Glutamatergic neuron (in vitro differentiated cells): ENCODE measurements at regions not wholly inside any gene's neighbourhood (a gene's known extent, or its start where the extent isn't known, plus 50 kb on each side); places are given as distances from the start of the nearest gene placed in this dataset.

ENCODE experiments used
- DNase-seq: peaks from one replicate; pipeline ENCODE4 v3.0.0; 2022
- H3K27ac Mint-ChIP-seq: one replicate; pipeline ENCODE4 v1.8.0; 2020; ENCODE audit warnings: mild to moderate bottlenecking, mixed read lengths, inconsistent platforms; ENCODE audit not compliant: unreplicated experiment
- H3K27me3 Mint-ChIP-seq: one replicate; pipeline ENCODE4 v1.8.0; 2020; ENCODE audit warnings: mild to moderate bottlenecking, moderate library complexity, mixed read lengths, inconsistent platforms; ENCODE audit not compliant: unreplicated experiment
- H3K36me3 Mint-ChIP-seq: one replicate; pipeline ENCODE4 v1.8.0; 2020; ENCODE audit warnings: mild to moderate bottlenecking, mixed read lengths, inconsistent platforms; ENCODE audit not compliant: unreplicated experiment
- H3K4me1 Mint-ChIP-seq: one replicate; pipeline ENCODE4 v1.8.0; 2020; ENCODE audit warnings: mild to moderate bottlenecking, low read depth, mixed read lengths, inconsistent platforms; ENCODE audit not compliant: unreplicated experiment
- H3K4me3 Mint-ChIP-seq: one replicate; pipeline ENCODE4 v1.8.0; 2020; ENCODE audit warnings: mild to moderate bottlenecking, mixed read lengths, inconsistent platforms; ENCODE audit not compliant: unreplicated experiment
- H3K9me3 Mint-ChIP-seq: one replicate; pipeline ENCODE4 v1.8.0; 2020; ENCODE audit warnings: mild to moderate bottlenecking, moderate library complexity, mixed read lengths, inconsistent platforms; ENCODE audit not compliant: unreplicated experiment
- TF ChIP-seq, protein P1 (sequence below): fragments of 200-600 bp; sonication (generic); IDR thresholded peaks from one replicate; pipeline ENCODE4 v1.5.0; 2021; ENCODE audit not compliant: partially characterized antibody, unreplicated experiment

- Mint-ChIP-seq H3K4me3 (no peak overlapping the region), H3K36me3 (no peaks in the 10 kb centered on the region), H3K4me1 (peaks cover 8% of the 10 kb centered on the region), H3K27me3 (peaks cover 2% of the 10 kb centered on the region), H3K27ac (no peak overlapping the region), H3K9me3 (no peaks in the 10 kb centered on the region)
- DNase-seq, result no peak
- TF ChIP-seq, protein P1, sequence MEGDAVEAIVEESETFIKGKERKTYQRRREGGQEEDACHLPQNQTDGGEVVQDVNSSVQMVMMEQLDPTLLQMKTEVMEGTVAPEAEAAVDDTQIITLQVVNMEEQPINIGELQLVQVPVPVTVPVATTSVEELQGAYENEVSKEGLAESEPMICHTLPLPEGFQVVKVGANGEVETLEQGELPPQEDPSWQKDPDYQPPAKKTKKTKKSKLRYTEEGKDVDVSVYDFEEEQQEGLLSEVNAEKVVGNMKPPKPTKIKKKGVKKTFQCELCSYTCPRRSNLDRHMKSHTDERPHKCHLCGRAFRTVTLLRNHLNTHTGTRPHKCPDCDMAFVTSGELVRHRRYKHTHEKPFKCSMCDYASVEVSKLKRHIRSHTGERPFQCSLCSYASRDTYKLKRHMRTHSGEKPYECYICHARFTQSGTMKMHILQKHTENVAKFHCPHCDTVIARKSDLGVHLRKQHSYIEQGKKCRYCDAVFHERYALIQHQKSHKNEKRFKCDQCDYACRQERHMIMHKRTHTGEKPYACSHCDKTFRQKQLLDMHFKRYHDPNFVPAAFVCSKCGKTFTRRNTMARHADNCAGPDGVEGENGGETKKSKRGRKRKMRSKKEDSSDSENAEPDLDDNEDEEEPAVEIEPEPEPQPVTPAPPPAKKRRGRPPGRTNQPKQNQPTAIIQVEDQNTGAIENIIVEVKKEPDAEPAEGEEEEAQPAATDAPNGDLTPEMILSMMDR, result no peak
Observed at GRCh38 chr18:40938615-40939014, 1016.4 kb upstream of the PIK3C3 start.

GRCh38 chr18:40937386-40937785 is 1017.6 kb upstream of the PIK3C3 start:
- DNase-seq, result no peak
- Mint-ChIP-seq H3K4me1 (peaks cover 8% of the 10 kb centered on the region), H3K4me3 (no peak overlapping the region), H3K36me3 (no peaks in the 10 kb centered on the region), H3K9me3 (no peaks in the 10 kb centered on the region), H3K27me3 (peaks cover 2% of the 10 kb centered on the region), H3K27ac (no peak overlapping the region)
- TF ChIP-seq, protein P1, result no peak

DNA sequence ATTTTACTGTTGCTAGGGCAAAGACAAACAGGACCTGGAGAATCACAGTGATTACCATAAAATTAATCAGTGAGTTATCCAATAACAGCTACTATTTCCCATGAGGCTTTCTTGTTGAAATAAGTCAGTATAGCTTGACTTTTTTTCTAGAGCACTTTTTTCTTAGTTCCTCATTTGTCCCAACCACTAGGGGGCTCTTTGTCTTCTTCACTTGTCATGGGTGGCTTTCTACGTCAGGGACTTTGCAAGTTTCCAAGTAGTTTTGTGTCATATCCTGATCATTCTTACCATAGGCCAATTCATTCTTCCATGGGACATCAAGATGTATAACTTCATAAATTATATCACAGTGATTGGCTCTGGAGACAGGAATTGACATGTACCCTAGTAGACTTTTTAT is 1019.6 kb upstream of the PIK3C3 start:
- no peak overlapping the region for H3K4me3 Mint-ChIP-seq
- no peak for DNase-seq
- H3K27ac Mint-ChIP-seq, result no peak overlapping the region
- no peaks in the 10 kb centered on the region for H3K36me3 Mint-ChIP-seq
- H3K4me1 Mint-ChIP-seq, result peaks cover 6% of the 10 kb centered on the region
- H3K9me3 Mint-ChIP-seq, result no peaks in the 10 kb centered on the region
- H3K27me3 Mint-ChIP-seq, result peaks cover 2% of the 10 kb centered on the region
- TF ChIP-seq, protein P1, result peak; percentile 75

- peaks cover 2% of the 10 kb centered on the region for H3K27me3 Mint-ChIP-seq
- peaks cover 4% of the 10 kb centered on the region for H3K4me1 Mint-ChIP-seq
- H3K9me3 Mint-ChIP-seq, result no peaks in the 10 kb centered on the region
- no peaks in the 10 kb centered on the region for H3K36me3 Mint-ChIP-seq
- DNase-seq, result no peak
- H3K27ac Mint-ChIP-seq, result no peak overlapping the region
- no peak overlapping the region for H3K4me3 Mint-ChIP-seq
- TF ChIP-seq, protein P1, result no peak
Observed at GRCh38 chr18:40932862-40933261, 1022.2 kb upstream of the PIK3C3 start.

- no peaks in the 10 kb centered on the region for H3K36me3 Mint-ChIP-seq
Observed at GRCh38 chr18:40930211-40930882, 1024.7 kb upstream of the PIK3C3 start.

More at GRCh38 chr18:40930211-40930882, 1024.7 kb upstream of the PIK3C3 start:
- Mint-ChIP-seq H3K4me1 (peaks cover 4% of the 10 kb centered on the region), H3K27me3 (no peaks in the 10 kb centered on the region), H3K9me3 (no peaks in the 10 kb centered on the region), H3K27ac (no peak overlapping the region), H3K4me3 (no peak overlapping the region)
- TF ChIP-seq, protein P1, result no peak
- DNase-seq, result no peak
